Keratinocyte (primary cell): ENCODE measurements at regions not wholly inside any gene's neighbourhood (a gene's known extent, or its start where the extent isn't known, plus 50 kb on each side); places are given as distances from the start of the nearest gene placed in this dataset.

ENCODE experiments used
- DNase-seq: peaks from one replicate; pipeline ENCODE4 v3.0.0-alpha.2; 2011; ENCODE audit warnings: low read depth, missing footprints, low spot score
- FAIRE-seq: peaks from 2 replicates; lab custom pipeline; 2011; peaks lifted over from hg19 to GRCh38; lab: Jason Lieb, UNC
- H2AFZ ChIP-seq: 2 replicates; pipeline ENCODE4 v1.6.0; 2012; ENCODE audit warnings: low read length, control low read depth, inconsistent platforms; ENCODE audit not compliant: control insufficient read depth
- H3K27ac ChIP-seq: 2 replicates; pipeline ENCODE4 v1.5.1; 2011; ENCODE audit warnings: low read length; ENCODE audit not compliant: control insufficient read depth, insufficient read depth
- H3K27me3 ChIP-seq: 3 replicates; pipeline ENCODE4 v1.6.0; 2011; ENCODE audit warnings: low read length; ENCODE audit not compliant: control insufficient read depth, insufficient read depth; ENCODE audit errors: extremely low read depth
- H3K36me3 ChIP-seq, 2 experiments: 2 replicates in 1 of 2; 3 replicates in 1 of 2; pipeline ENCODE4 v1.5.1; 2011; ENCODE audit warnings: low read length in 2 of 2, mild to moderate bottlenecking in 1 of 2; ENCODE audit not compliant: control insufficient read depth in 2 of 2, insufficient read depth in 2 of 2; ENCODE audit errors: extremely low read depth in 1 of 2
- H3K4me1 ChIP-seq: 3 replicates; pipeline ENCODE4 v1.5.1; 2011; ENCODE audit warnings: low read length; ENCODE audit not compliant: control insufficient read depth, insufficient read depth; ENCODE audit errors: extremely low read depth
- H3K4me2 ChIP-seq: 3 replicates; pipeline ENCODE4 v1.6.0; 2011; ENCODE audit warnings: low read depth, low read length; ENCODE audit not compliant: control insufficient read depth, insufficient read depth; ENCODE audit errors: extremely low read depth
- H3K4me3 ChIP-seq, 3 experiments: fragments of 200-600 bp in 1 of 3; sonication (generic) in 1 of 3; 2 replicates in 2 of 3; 3 replicates in 1 of 3; pipeline ENCODE4 v1.5.1; 2011 to 2016; ENCODE audit warnings: low read length in 3 of 3, mild to moderate bottlenecking in 3 of 3, control low read depth in 2 of 3, inconsistent platforms in 1 of 3, low read depth in 1 of 3, mixed read lengths in 1 of 3, mixed run types in 1 of 3, moderate library complexity in 1 of 3; ENCODE audit not compliant: control insufficient read depth in 2 of 3, insufficient read depth in 2 of 3; ENCODE audit errors: extremely low read depth in 1 of 3
- H3K79me2 ChIP-seq: 2 replicates; pipeline ENCODE4 v1.6.0; 2012; ENCODE audit warnings: low read length; ENCODE audit not compliant: control insufficient read depth, insufficient read depth
- H3K9ac ChIP-seq: 3 replicates; pipeline ENCODE4 v1.6.0; 2011; ENCODE audit warnings: low read length; ENCODE audit not compliant: control insufficient read depth, insufficient read depth; ENCODE audit errors: extremely low read depth
- H3K9me1 ChIP-seq: 3 replicates; pipeline ENCODE4 v1.6.0; 2011; ENCODE audit warnings: low read length; ENCODE audit not compliant: control insufficient read depth, insufficient read depth; ENCODE audit errors: extremely low read depth
- H3K9me3 ChIP-seq: 2 replicates; pipeline ENCODE4 v1.5.1; 2012; ENCODE audit warnings: low read depth, low read length; ENCODE audit not compliant: control insufficient read depth
- H4K20me1 ChIP-seq: 3 replicates; pipeline ENCODE4 v1.6.0; 2011; ENCODE audit warnings: low read length; ENCODE audit not compliant: control insufficient read depth, insufficient read depth; ENCODE audit errors: extremely low read depth
- CTCF ChIP-seq, 3 experiments: IDR thresholded peaks in 1 of 3; conservative IDR thresholded peaks in 1 of 3; optimal IDR thresholded peaks in 1 of 3; 2 replicates in 2 of 3; 3 replicates in 1 of 3; pipeline versions ENCODE3 to v1.5.1; 2011; ENCODE audit warnings: low read length in 3 of 3, mild to moderate bottlenecking in 3 of 3, moderate library complexity in 2 of 3, control low read depth in 1 of 3, inconsistent platforms in 1 of 3; ENCODE audit not compliant: insufficient read depth in 2 of 3; ENCODE audit errors: extremely low read depth in 1 of 3
- EZH2 ChIP-seq: IDR thresholded peaks from one replicate; pipeline ENCODE4 v1.6.1; 2012; ENCODE audit warnings: inconsistent platforms, mild to moderate bottlenecking, low read length, moderate library complexity
- dilution Hi-C: fragments of 300-500 bp; cut with MboI; formaldehyde crosslinking; loops from one replicate; pipeline ENCODE4 v1.7.0; 2020; ENCODE audit warnings: low sequenced_read_pairs; ENCODE audit not compliant: extremely low pct_ligation_motif_present

DNA sequence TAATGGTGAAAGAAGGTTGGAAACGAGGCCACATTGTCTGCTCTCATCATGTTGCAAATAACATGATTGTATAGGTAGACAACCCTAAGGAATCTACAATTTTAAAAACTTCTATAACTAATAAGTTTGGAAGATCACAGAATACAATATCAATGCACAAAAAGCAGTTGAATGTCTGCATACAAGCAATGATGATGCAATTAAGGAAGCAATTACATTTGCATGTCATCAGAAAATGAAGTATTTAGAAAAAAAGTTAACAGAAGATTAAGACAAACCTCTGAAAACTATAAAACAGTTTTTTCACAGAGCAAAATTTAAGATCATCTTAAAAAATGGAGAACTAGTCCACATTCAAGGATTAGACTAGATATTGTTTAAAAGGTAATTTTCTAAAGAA lies 181.1 kb downstream of the METTL4 start:
- Histone ChIP-seq H3K4me2 (no peak overlapping the region), H3K4me1 (no peaks in the 10 kb centered on the region), H3K9ac (no peak overlapping the region), H3K27me3 (no peaks in the 10 kb centered on the region), H4K20me1 (no peaks in the 10 kb centered on the region), H3K9me3 (no peaks in the 10 kb centered on the region), H3K36me3 (no peaks in the 10 kb centered on the region), H3K27ac (no peak overlapping the region), H3K9me1 (no peaks in the 10 kb centered on the region), H2AFZ (no peak overlapping the region), H3K79me2 (no peaks in the 10 kb centered on the region), H3K4me3 (no peak overlapping the region)
- TF ChIP-seq EZH2: no peak
- no peak for TF ChIP-seq CTCF (optimal IDR thresholded peaks at IDR 0.05 in 1 of 3, IDR thresholded peaks at IDR 0.05 in 1 of 3, conservative IDR thresholded peaks at IDR 0.05 in 1 of 3; ENCODE audit: extremely low read depth in 1 of 3, insufficient read depth in 2 of 3, low read length in 3 of 3)
- no peak for FAIRE-seq
- dilution Hi-C loops: no loop called here
- DNase-seq: no peak

GRCh38 chr18:2391470-2391869 lies 179.8 kb downstream of the METTL4 start:
- Histone ChIP-seq H3K79me2 (no peaks in the 10 kb centered on the region), H3K36me3 (no peaks in the 10 kb centered on the region), H3K9me1 (no peaks in the 10 kb centered on the region), H3K27me3 (no peaks in the 10 kb centered on the region), H3K4me1 (no peaks in the 10 kb centered on the region), H3K27ac (no peak overlapping the region), H3K9me3 (no peaks in the 10 kb centered on the region), H4K20me1 (no peaks in the 10 kb centered on the region), H2AFZ (no peak overlapping the region), H3K4me2 (no peak overlapping the region), H3K4me3 (no peak overlapping the region), H3K9ac (no peak overlapping the region)
- dilution Hi-C loops: no loop called here
- FAIRE-seq (no peak), DNase-seq (no peak)
- TF ChIP-seq CTCF (optimal IDR thresholded peaks at IDR 0.05 in 1 of 3, IDR thresholded peaks at IDR 0.05 in 1 of 3, conservative IDR thresholded peaks at IDR 0.05 in 1 of 3; ENCODE audit: extremely low read depth in 1 of 3, insufficient read depth in 2 of 3, low read length in 3 of 3) (no peak), EZH2 (no peak)
